Fibroblast of lung (primary cell): ENCODE measurements at regions not wholly inside any gene's neighbourhood (a gene's known extent, or its start where the extent isn't known, plus 50 kb on each side); places are given as distances from the start of the nearest gene placed in this dataset.
A peak's percentile ranks its signal among the peaks of the same experiment; 100 is the strongest.
"Not testable (repeated sequence)": the region's sequence is repeated elsewhere in the genome, so short reads cannot be mapped to it uniquely, and the experiment has no call there.

Experiments used
- DNase-seq, 2 donors: peaks; one replicate each; pipeline versions ENCODE4 v3.0.0 to v3.0.0-alpha.2; 2010; ENCODE audit warnings: low read depth in 2 of 2
- H2AFZ ChIP-seq: 2 replicates; pipeline ENCODE4 v1.5.1; 2012; ENCODE audit warnings: low read length, control low read depth, inconsistent platforms
- H3K27ac ChIP-seq: 2 replicates; pipeline ENCODE4 v1.5.1; 2011; ENCODE audit warnings: low read length, control low read depth; ENCODE audit not compliant: insufficient read depth
- H3K27me3 ChIP-seq: 2 replicates; pipeline ENCODE4 v1.5.1; 2011; ENCODE audit warnings: mild to moderate bottlenecking, low read length; ENCODE audit not compliant: control insufficient read depth, insufficient read depth
- H3K36me3 ChIP-seq: 2 replicates; pipeline ENCODE4 v1.5.1; 2011; ENCODE audit warnings: low read length; ENCODE audit not compliant: control insufficient read depth, insufficient read depth
- H3K4me1 ChIP-seq: 2 replicates; pipeline ENCODE4 v1.5.1; 2011; ENCODE audit warnings: low read length; ENCODE audit not compliant: control insufficient read depth, insufficient read depth; ENCODE audit errors: extremely low read depth
- H3K4me2 ChIP-seq: 2 replicates; pipeline ENCODE4 v1.5.1; 2011; ENCODE audit warnings: low read length, control low read depth; ENCODE audit not compliant: insufficient read depth; ENCODE audit errors: extremely low read depth
- H3K4me3 ChIP-seq, 4 experiments: fragments of 200-600 bp in 1 of 4; sonication (generic) in 1 of 4; replicated peaks in 1 of 4; 2 replicates each; pipeline ENCODE4 v1.5.1; 2011 to 2016; ENCODE audit warnings: low read length in 4 of 4, low read depth in 3 of 4, mild to moderate bottlenecking in 3 of 4, control low read depth in 2 of 4, inconsistent platforms in 1 of 4, mixed read lengths in 1 of 4; ENCODE audit not compliant: insufficient read depth in 1 of 4; ENCODE audit errors: control extremely low read depth in 1 of 4
- H3K79me2 ChIP-seq: 2 replicates; pipeline ENCODE4 v1.5.1; 2012; ENCODE audit warnings: mild to moderate bottlenecking, low read length, inconsistent platforms; ENCODE audit not compliant: control insufficient read depth, insufficient read depth
- H3K9ac ChIP-seq: 2 replicates; pipeline ENCODE4 v1.5.1; 2011; ENCODE audit warnings: mild to moderate bottlenecking, low read length, control low read depth; ENCODE audit not compliant: insufficient read depth
- H3K9me3 ChIP-seq: 2 replicates; pipeline ENCODE4 v1.5.1; 2012; ENCODE audit warnings: low read depth, low read length; ENCODE audit not compliant: control insufficient read depth, insufficient read depth
- H4K20me1 ChIP-seq: 2 replicates; pipeline ENCODE4 v1.5.1; 2011; ENCODE audit warnings: low read length; ENCODE audit not compliant: control insufficient read depth, insufficient read depth; ENCODE audit errors: extremely low read depth
- CTCF ChIP-seq, 2 donors: IDR thresholded peaks in 1 of 2; conservative IDR thresholded peaks in 1 of 2; 1 replicate in 1 of 2; 2 replicates in 1 of 2; pipeline ENCODE4 v1.5.1; 2011 to 2012; ENCODE audit warnings: low read length in 2 of 2, control low read depth in 1 of 2, inconsistent platforms in 1 of 2, low read depth in 1 of 2, mild to moderate bottlenecking in 1 of 2
- EZH2 ChIP-seq: IDR thresholded peaks from 2 replicates; pipeline ENCODE4 v1.5.1; 2012; ENCODE audit warnings: low read length, control low read depth, mild to moderate bottlenecking; ENCODE audit errors: missing control alignments

GRCh38 chr1:207205614-207206061, 101.6 kb downstream of the C4BPA start:
- H3K4me3 ChIP-seq = no peak overlapping the region
- no peak overlapping the region for H3K4me2 ChIP-seq
- H3K27ac ChIP-seq = no peak overlapping the region
- H3K79me2 ChIP-seq = no peaks in the 10 kb centered on the region
- no peaks in the 10 kb centered on the region for H3K27me3 ChIP-seq
- no peaks in the 10 kb centered on the region for H4K20me1 ChIP-seq
- no peak overlapping the region for H3K9ac ChIP-seq
- no peak overlapping the region for H2AFZ ChIP-seq
- no peaks in the 10 kb centered on the region for H3K9me3 ChIP-seq
- no peak for TF ChIP-seq EZH2
- TF ChIP-seq CTCF (conservative IDR thresholded peaks at IDR 0.05 in 1 of 2, IDR thresholded peaks at IDR 0.05 in 1 of 2; ENCODE audit: low read depth in 1 of 2, low read length in 2 of 2) = no peak
- H3K4me1 ChIP-seq = no peaks in the 10 kb centered on the region
- H3K36me3 ChIP-seq = no peaks in the 10 kb centered on the region
- no peak for DNase-seq

- not testable (repeated sequence) for H3K9me3 ChIP-seq, H3K9ac ChIP-seq, H3K27me3 ChIP-seq, H3K36me3 ChIP-seq, DNase-seq, H3K4me2 ChIP-seq, H4K20me1 ChIP-seq, H3K27ac ChIP-seq, H2AFZ ChIP-seq, H3K79me2 ChIP-seq, H3K4me3 ChIP-seq, H3K4me1 ChIP-seq
Measured at GRCh38 chr1:207208691-207209090, 104.7 kb downstream of the C4BPA start.

DNA sequence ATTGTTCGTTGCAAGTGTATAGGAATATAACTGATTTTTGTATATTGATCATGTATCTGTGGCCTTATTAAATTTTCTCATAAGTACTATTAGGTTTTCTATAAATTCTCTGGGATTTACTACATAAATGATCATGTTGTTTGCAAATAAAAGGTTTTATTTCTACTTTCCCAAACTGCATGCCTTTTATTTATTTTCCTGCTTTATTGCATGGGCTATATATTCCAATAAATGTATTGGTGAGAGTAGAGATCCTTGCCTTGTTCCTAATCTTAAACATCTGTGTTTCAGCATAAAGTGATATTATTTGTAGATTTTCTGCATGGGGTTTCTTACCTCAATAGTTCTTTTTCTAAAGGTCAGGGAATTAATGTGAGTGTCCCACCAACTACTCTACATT, 107.0 kb upstream of the CD55 start:
- Histone ChIP-seq H3K27me3 (no peaks in the 10 kb centered on the region), H2AFZ (no peak overlapping the region), H4K20me1 (no peaks in the 10 kb centered on the region), H3K36me3 (no peaks in the 10 kb centered on the region), H3K27ac (no peak overlapping the region), H3K9me3 (no peaks in the 10 kb centered on the region), H3K4me3 (no peak overlapping the region), H3K4me1 (no peaks in the 10 kb centered on the region), H3K9ac (no peak overlapping the region), H3K4me2 (no peak overlapping the region), H3K79me2 (no peaks in the 10 kb centered on the region)
- no peak for TF ChIP-seq EZH2
- DNase-seq = no peak

DNA sequence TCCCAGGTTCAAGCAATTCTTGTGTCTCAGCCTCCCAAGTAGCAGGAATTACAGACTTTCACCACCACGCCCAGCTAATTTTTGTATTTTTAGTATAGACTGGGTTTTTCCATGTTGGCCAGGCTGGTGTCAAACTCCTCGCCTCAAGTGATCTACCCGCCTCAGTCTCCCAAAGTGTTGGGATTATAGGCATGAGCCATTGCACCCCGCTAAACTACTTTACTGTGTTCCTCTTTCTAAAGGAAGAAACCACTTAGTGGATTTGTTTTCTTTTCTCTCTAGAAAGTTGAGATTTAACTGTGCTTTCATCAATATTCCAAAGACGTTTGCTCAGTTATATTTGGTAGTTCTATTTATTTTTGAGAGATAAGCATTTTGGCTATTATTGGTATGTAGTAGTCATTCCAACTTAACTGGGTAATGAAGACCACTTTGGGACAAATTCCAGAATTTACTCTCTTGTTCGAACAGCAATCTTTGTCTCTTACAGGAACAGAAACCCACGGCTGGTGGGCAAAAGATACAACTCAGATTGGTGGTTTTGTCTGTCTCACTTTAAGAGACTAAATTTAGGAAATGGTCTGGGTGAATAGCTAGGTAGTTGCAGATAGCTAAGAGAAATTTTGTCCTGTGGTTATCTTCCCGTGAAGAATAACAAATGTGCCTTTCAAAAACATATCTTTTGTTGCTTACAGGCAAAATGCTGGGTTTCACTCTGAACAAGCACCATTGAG, 103.5 kb upstream of the CD55 start:
- H3K9ac ChIP-seq = no peak overlapping the region
- H3K79me2 ChIP-seq = no peaks in the 10 kb centered on the region
- H3K36me3 ChIP-seq = no peaks in the 10 kb centered on the region
- H3K4me1 ChIP-seq = no peaks in the 10 kb centered on the region
- H3K27ac ChIP-seq = no peak overlapping the region
- H3K4me2 ChIP-seq = no peak overlapping the region
- H3K4me3 ChIP-seq = no peak overlapping the region
- H2AFZ ChIP-seq = no peak overlapping the region
- peak in 1 of 2 donors; percentile 7 for DNase-seq
- no peaks in the 10 kb centered on the region for H3K27me3 ChIP-seq
- H4K20me1 ChIP-seq = no peaks in the 10 kb centered on the region
- no peaks in the 10 kb centered on the region for H3K9me3 ChIP-seq
- TF ChIP-seq CTCF (conservative IDR thresholded peaks at IDR 0.05 in 1 of 2, IDR thresholded peaks at IDR 0.05 in 1 of 2; ENCODE audit: low read depth in 1 of 2, low read length in 2 of 2) (no peak), EZH2 (no peak)
